ENCODE measurements at regions not wholly inside any gene's neighbourhood (a gene's known extent, or its start where the extent isn't known, plus 50 kb on each side); places are given as distances from the start of the nearest gene placed in this dataset.

DNA sequence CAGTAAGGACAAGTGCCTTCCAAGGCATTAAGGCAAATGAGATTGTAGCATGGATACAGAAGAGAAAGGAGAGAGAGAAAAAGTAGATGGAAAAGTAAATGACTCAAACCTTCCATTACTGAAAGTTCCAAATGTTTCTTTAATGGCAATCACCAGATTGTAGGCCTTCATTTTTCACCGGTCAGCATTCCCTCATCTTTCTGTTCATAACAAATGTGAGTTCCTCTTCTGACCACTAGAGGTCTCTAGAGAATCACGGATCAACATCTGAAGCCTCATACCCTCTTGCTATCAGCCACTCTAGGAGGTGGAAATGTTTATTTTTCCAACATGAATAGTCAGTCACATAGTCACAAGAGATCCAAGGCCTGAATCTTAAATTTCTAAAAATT lies 73.6 kb upstream of the RPS23 start:
- TF ChIP-seq, protein P1, sequence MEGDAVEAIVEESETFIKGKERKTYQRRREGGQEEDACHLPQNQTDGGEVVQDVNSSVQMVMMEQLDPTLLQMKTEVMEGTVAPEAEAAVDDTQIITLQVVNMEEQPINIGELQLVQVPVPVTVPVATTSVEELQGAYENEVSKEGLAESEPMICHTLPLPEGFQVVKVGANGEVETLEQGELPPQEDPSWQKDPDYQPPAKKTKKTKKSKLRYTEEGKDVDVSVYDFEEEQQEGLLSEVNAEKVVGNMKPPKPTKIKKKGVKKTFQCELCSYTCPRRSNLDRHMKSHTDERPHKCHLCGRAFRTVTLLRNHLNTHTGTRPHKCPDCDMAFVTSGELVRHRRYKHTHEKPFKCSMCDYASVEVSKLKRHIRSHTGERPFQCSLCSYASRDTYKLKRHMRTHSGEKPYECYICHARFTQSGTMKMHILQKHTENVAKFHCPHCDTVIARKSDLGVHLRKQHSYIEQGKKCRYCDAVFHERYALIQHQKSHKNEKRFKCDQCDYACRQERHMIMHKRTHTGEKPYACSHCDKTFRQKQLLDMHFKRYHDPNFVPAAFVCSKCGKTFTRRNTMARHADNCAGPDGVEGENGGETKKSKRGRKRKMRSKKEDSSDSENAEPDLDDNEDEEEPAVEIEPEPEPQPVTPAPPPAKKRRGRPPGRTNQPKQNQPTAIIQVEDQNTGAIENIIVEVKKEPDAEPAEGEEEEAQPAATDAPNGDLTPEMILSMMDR (IDR thresholded peaks at IDR 0.05): peak; percentile 55 to 91 (median 84)
- TF ChIP-seq POLR2AphosphoS5 (IDR thresholded peaks at IDR 0.05): no peak

Data from upper lobe of left lung (tissue), 4 donors.